DND-41 (cell line): ENCODE measurements at regions not wholly inside any gene's neighbourhood (a gene's known extent, or its start where the extent isn't known, plus 50 kb on each side); places are given as distances from the start of the nearest gene placed in this dataset.

ENCODE experiments used
- ATAC-seq: fragments of 200-7000 bp; cut with Tn5 transposase; 3 replicates; pipeline ENCODE4 v1.9.1; 2021; ENCODE audit warnings: low read depth; ENCODE audit not compliant: insufficient read depth
- DNase-seq: peaks from one replicate; pipeline ENCODE4 v3.0.0-alpha.2; 2020
- H2AFZ ChIP-seq: 2 replicates; pipeline ENCODE4 v1.6.0; 2012; ENCODE audit warnings: low read depth, low read length
- H3K27ac ChIP-seq: 2 replicates; pipeline ENCODE4 v1.5.1; 2012; ENCODE audit warnings: low read length, inconsistent platforms
- H3K27me3 ChIP-seq: fragments of 200-600 bp; sonication (generic); 2 replicates; pipeline ENCODE4 v1.6.0; 2012; ENCODE audit warnings: low read length, mild to moderate bottlenecking, inconsistent platforms; ENCODE audit not compliant: insufficient read depth, poor library complexity
- H3K36me3 ChIP-seq: 2 replicates; pipeline ENCODE4 v1.5.1; 2012; ENCODE audit warnings: low read length, inconsistent platforms; ENCODE audit not compliant: insufficient read depth
- H3K4me1 ChIP-seq: 2 replicates; pipeline ENCODE4 v1.5.1; 2012; ENCODE audit warnings: mild to moderate bottlenecking, low read length; ENCODE audit not compliant: insufficient read depth
- H3K4me2 ChIP-seq: 2 replicates; pipeline ENCODE4 v1.6.0; 2012; ENCODE audit warnings: mild to moderate bottlenecking, moderate library complexity, low read length, inconsistent platforms; ENCODE audit not compliant: insufficient read depth
- H3K4me3 ChIP-seq, 2 experiments: fragments of 200-600 bp in 1 of 2; shearing (Covaris generic) in 1 of 2; 2 replicates each; pipeline ENCODE4 v1.5.1; 2012 to 2016; ENCODE audit warnings: inconsistent platforms in 2 of 2, low read length in 2 of 2, mild to moderate bottlenecking in 2 of 2, low read depth in 1 of 2, moderate library complexity in 1 of 2
- H3K79me2 ChIP-seq: 2 replicates; pipeline ENCODE4 v1.6.0; 2012; ENCODE audit warnings: low read length, inconsistent platforms; ENCODE audit not compliant: insufficient read depth
- H3K9ac ChIP-seq: 2 replicates; pipeline ENCODE4 v1.6.0; 2012; ENCODE audit warnings: low read depth, mild to moderate bottlenecking, inconsistent platforms, low read length, moderate library complexity
- H3K9me3 ChIP-seq: 2 replicates; pipeline ENCODE4 v1.5.1; 2012; ENCODE audit warnings: low read length, moderate library complexity, mild to moderate bottlenecking, inconsistent platforms; ENCODE audit not compliant: insufficient read depth, severe bottlenecking
- H4K20me1 ChIP-seq: 2 replicates; pipeline ENCODE4 v1.6.0; 2012; ENCODE audit warnings: low read length; ENCODE audit not compliant: insufficient read depth
- CTCF ChIP-seq: IDR thresholded peaks from 2 replicates; pipeline ENCODE4 v1.5.1; 2012; ENCODE audit warnings: borderline replicate concordance, low read length, moderate library complexity, mild to moderate bottlenecking; ENCODE audit not compliant: poor library complexity, severe bottlenecking; ENCODE audit errors: extremely low read depth
- EZH2 ChIP-seq: IDR thresholded peaks from 3 replicates; pipeline ENCODE4 v1.6.1; 2012; ENCODE audit warnings: borderline replicate concordance, low read depth, mild to moderate bottlenecking, moderate library complexity, low read length, inconsistent platforms; ENCODE audit not compliant: severe bottlenecking

- Histone ChIP-seq H4K20me1 (no peaks in the 10 kb centered on the region), H3K36me3 (no peaks in the 10 kb centered on the region), H3K4me2 (no peak overlapping the region), H3K9ac (no peak overlapping the region), H3K27me3 (no peaks in the 10 kb centered on the region), H3K4me3 (no peak overlapping the region), H2AFZ (no peak overlapping the region), H3K4me1 (no peaks in the 10 kb centered on the region), H3K27ac (no peak overlapping the region), H3K9me3 (no peaks in the 10 kb centered on the region), H3K79me2 (no peaks in the 10 kb centered on the region)
- no peak for DNase-seq
- no peak for ATAC-seq
- no peak for TF ChIP-seq EZH2
- TF ChIP-seq CTCF = no peak
Observed at GRCh38 chr5:97478483-97478882, 295.4 kb upstream of the RIOK2 start.

GRCh38 chr5:97480313-97480712, 297.3 kb upstream of the RIOK2 start:
- no peak overlapping the region for H3K27ac ChIP-seq
- H3K36me3 ChIP-seq = no peaks in the 10 kb centered on the region
- H3K79me2 ChIP-seq = no peaks in the 10 kb centered on the region
- H2AFZ ChIP-seq = no peak overlapping the region
- H3K4me2 ChIP-seq = no peak overlapping the region
- ATAC-seq = no peak
- H4K20me1 ChIP-seq = no peaks in the 10 kb centered on the region
- no peak overlapping the region for H3K4me3 ChIP-seq
- no peak for DNase-seq
- no peaks in the 10 kb centered on the region for H3K4me1 ChIP-seq
- no peaks in the 10 kb centered on the region for H3K27me3 ChIP-seq
- H3K9ac ChIP-seq = no peak overlapping the region
- H3K9me3 ChIP-seq = no peaks in the 10 kb centered on the region
- TF ChIP-seq CTCF (no peak), EZH2 (no peak)

- H3K9ac ChIP-seq = no peak overlapping the region
- H2AFZ ChIP-seq = no peak overlapping the region
- H3K79me2 ChIP-seq = no peaks in the 10 kb centered on the region
- no peak overlapping the region for H3K4me2 ChIP-seq
- no peaks in the 10 kb centered on the region for H3K27me3 ChIP-seq
- no peaks in the 10 kb centered on the region for H3K4me1 ChIP-seq
- TF ChIP-seq EZH2 = no peak
- TF ChIP-seq CTCF = no peak
- H3K9me3 ChIP-seq = no peaks in the 10 kb centered on the region
- no peaks in the 10 kb centered on the region for H3K36me3 ChIP-seq
- H3K4me3 ChIP-seq = no peak overlapping the region
- ATAC-seq (no peak), DNase-seq (no peak)
- H4K20me1 ChIP-seq = no peaks in the 10 kb centered on the region
- H3K27ac ChIP-seq = no peak overlapping the region
Observed at GRCh38 chr5:97488126-97488668, 305.1 kb upstream of the RIOK2 start.
